ENCODE measurements at regions not wholly inside any gene's neighbourhood (a gene's known extent, or its start where the extent isn't known, plus 50 kb on each side); places are given as distances from the start of the nearest gene placed in this dataset.

GRCh38 chr11:116535994-116536393 lies 236.8 kb downstream of the BUD13 start:
- Mint-ChIP-seq H3K4me3 (no peak overlapping the region), H3K27ac (no peak overlapping the region), H3K27me3 (peaks cover 63% of the 10 kb centered on the region)

DNA sequence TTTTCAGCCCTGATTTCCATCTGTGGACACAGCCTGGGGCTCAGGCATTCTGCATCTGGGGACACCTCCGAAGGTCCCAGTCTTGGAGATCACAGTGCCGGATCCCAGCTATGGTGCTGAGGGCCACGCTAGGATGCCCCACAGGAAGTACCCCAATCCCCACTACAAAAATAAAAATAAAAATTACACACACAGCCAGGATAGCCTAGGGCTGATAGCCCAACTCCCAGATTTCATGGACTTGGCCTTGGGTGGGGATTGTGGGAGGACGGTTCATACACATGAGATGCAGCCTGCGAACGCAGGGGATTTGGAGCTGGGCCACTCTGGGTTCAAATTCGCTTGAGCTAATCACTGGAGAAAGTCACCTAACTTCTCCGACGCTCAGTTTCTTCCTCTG lies 237.7 kb downstream of the BUD13 start:
- no peak overlapping the region for H3K27ac Mint-ChIP-seq
- peaks cover 9% of the 10 kb centered on the region for H3K4me1 Mint-ChIP-seq (ENCODE audit: unreplicated experiment)
- H3K9me3 Mint-ChIP-seq, result peaks cover 10% of the 10 kb centered on the region
- peaks cover 70% of the 10 kb centered on the region for H3K27me3 Mint-ChIP-seq
- no peak overlapping the region for H3K4me3 Mint-ChIP-seq
- no peaks in the 10 kb centered on the region for H3K36me3 Mint-ChIP-seq
- no peak for DNase-seq (ENCODE audit: extremely low spot score, unreplicated experiment)
- TF ChIP-seq, protein P1, sequence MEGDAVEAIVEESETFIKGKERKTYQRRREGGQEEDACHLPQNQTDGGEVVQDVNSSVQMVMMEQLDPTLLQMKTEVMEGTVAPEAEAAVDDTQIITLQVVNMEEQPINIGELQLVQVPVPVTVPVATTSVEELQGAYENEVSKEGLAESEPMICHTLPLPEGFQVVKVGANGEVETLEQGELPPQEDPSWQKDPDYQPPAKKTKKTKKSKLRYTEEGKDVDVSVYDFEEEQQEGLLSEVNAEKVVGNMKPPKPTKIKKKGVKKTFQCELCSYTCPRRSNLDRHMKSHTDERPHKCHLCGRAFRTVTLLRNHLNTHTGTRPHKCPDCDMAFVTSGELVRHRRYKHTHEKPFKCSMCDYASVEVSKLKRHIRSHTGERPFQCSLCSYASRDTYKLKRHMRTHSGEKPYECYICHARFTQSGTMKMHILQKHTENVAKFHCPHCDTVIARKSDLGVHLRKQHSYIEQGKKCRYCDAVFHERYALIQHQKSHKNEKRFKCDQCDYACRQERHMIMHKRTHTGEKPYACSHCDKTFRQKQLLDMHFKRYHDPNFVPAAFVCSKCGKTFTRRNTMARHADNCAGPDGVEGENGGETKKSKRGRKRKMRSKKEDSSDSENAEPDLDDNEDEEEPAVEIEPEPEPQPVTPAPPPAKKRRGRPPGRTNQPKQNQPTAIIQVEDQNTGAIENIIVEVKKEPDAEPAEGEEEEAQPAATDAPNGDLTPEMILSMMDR (conservative IDR thresholded peaks at IDR 0.05), result no peak

More at GRCh38 chr11:116535994-116536393, 236.8 kb downstream of the BUD13 start:
- TF ChIP-seq, protein P1 (conservative IDR thresholded peaks at IDR 0.05), result no peak
- peaks cover 9% of the 10 kb centered on the region for H3K4me1 Mint-ChIP-seq (ENCODE audit: unreplicated experiment)
- DNase-seq (ENCODE audit: extremely low spot score, unreplicated experiment), result no peak
- no peaks in the 10 kb centered on the region for H3K36me3 Mint-ChIP-seq
- peaks cover 9% of the 10 kb centered on the region for H3K9me3 Mint-ChIP-seq

GRCh38 chr11:116534270-116534975 lies 238.4 kb downstream of the BUD13 start:
- Mint-ChIP-seq H3K9me3 (peaks cover 5% of the 10 kb centered on the region), H3K27me3 (peaks cover 66% of the 10 kb centered on the region), H3K36me3 (no peaks in the 10 kb centered on the region), H3K27ac (no peak overlapping the region), H3K4me1 (ENCODE audit: unreplicated experiment) (peaks cover 9% of the 10 kb centered on the region), H3K4me3 (no peak overlapping the region)
- TF ChIP-seq, protein P1 (conservative IDR thresholded peaks at IDR 0.05), result no peak
- DNase-seq (ENCODE audit: extremely low spot score, unreplicated experiment), result no peak

- TF ChIP-seq, protein P1 (conservative IDR thresholded peaks at IDR 0.05), result peak; percentile 63
- no peaks in the 10 kb centered on the region for H3K36me3 Mint-ChIP-seq
- H3K4me1 Mint-ChIP-seq (ENCODE audit: unreplicated experiment), result peaks cover 14% of the 10 kb centered on the region
- no peak overlapping the region for H3K27ac Mint-ChIP-seq
- H3K27me3 Mint-ChIP-seq, result peaks cover 65% of the 10 kb centered on the region
- no peak overlapping the region for H3K4me3 Mint-ChIP-seq
- H3K9me3 Mint-ChIP-seq, result peaks cover 5% of the 10 kb centered on the region
- no peak for DNase-seq (ENCODE audit: extremely low spot score, unreplicated experiment)
These were observed 239.5 kb downstream of the BUD13 start for GRCh38 chr11:116533186-116533825.

- Mint-ChIP-seq H3K27me3 (peaks cover 53% of the 10 kb centered on the region), H3K27ac (no peak overlapping the region), H3K9me3 (peaks cover 5% of the 10 kb centered on the region), H3K4me1 (ENCODE audit: unreplicated experiment) (peaks cover 14% of the 10 kb centered on the region), H3K36me3 (no peaks in the 10 kb centered on the region), H3K4me3 (no peak overlapping the region)
- TF ChIP-seq, protein P1 (conservative IDR thresholded peaks at IDR 0.05), result no peak
- no peak for DNase-seq (ENCODE audit: extremely low spot score, unreplicated experiment)
These were observed 240.7 kb downstream of the BUD13 start for GRCh38 chr11:116532066-116532465.

Measured in type B pancreatic cell (in vitro differentiated cells).